ENCODE measurements at regions not wholly inside any gene's neighbourhood (a gene's known extent, or its start where the extent isn't known, plus 50 kb on each side); places are given as distances from the start of the nearest gene placed in this dataset.
"Not testable (repeated sequence)": the region's sequence is repeated elsewhere in the genome, so short reads cannot be mapped to it uniquely, and the experiment has no call there.

DNA sequence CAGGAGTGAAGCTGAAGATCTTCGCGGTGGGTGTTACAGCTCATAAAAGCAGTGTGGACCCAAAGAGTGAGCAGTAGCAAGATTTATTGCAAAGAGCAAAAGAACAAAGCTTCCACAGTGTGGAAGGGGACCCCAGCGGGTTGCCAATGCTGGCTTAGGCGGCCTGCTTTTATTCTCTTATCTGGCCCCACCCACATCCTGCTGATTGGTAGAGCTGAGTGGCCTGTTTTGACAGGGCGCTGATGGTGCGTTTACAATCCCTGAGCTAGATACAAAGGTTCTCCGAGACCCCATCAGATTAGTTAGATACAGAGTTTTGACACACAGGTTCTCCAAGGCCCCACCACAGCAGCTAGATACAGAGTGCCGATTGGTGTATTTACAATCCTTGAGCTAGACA lies 875.0 kb downstream of the LRFN5 start:
- ATAC-seq; DNase-seq; intact Hi-C loops (cut with DNase I): not testable (repeated sequence)

- DNase-seq (no peak), ATAC-seq (no peak)
- intact Hi-C loops (cut with DNase I) = no loop called here
Measured at GRCh38 chr14:42480255-42480654, 873.6 kb downstream of the LRFN5 start.

- intact Hi-C loops (cut with DNase I) = no loop called here
Measured at GRCh38 chr14:42475289-42475688, 868.6 kb downstream of the LRFN5 start.

GRCh38 chr14:42470427-42470719 lies 863.7 kb downstream of the LRFN5 start:
- intact Hi-C loops (cut with DNase I) = no loop called here
- no peak for ATAC-seq
- DNase-seq = no peak

More at GRCh38 chr14:42475289-42475688, 868.6 kb downstream of the LRFN5 start:
- ATAC-seq (no peak), DNase-seq (no peak)

DNA sequence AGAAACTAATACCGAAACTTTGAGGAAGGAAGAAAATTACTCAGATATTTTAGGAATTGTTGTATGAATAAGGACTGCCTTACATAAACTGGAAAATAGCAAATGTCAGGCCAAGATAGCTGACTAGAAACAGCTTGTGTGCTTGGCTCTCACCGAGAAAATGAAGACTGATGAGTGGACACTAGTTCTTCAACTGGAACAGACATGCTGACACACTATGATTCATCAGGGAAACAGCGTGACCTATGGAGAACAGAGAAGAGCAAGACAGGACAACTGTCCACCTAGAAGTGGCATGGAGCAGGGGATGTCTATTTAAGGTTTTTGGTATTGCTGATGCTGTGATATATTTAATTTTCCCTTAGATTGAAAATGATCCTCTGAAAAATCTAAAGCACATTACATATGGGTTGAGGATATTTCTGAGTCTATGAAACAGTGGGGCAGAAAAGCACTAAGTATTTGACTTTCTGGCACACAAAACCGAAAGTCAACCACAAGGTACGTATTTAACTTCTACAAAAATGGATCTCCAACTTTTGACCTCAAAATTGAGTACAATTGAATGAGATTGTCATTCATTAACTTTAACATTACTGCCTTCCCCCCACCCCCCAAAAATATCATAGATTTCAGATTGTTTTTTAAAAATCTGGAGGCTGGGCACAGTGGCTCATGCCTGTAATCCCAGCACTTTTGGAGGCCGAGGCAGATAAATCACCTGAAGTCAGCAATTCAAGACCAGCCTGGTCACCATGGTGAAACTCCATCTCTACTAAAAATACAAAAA lies 863.2 kb downstream of the LRFN5 start:
- no peak for ATAC-seq
- DNase-seq = no peak
- intact Hi-C loops (cut with DNase I) = no loop called here

- DNase-seq (no peak), ATAC-seq (no peak)
- intact Hi-C loops (cut with DNase I) = no loop called here
Measured at GRCh38 chr14:42460673-42461072, 854.0 kb downstream of the LRFN5 start.

DNA sequence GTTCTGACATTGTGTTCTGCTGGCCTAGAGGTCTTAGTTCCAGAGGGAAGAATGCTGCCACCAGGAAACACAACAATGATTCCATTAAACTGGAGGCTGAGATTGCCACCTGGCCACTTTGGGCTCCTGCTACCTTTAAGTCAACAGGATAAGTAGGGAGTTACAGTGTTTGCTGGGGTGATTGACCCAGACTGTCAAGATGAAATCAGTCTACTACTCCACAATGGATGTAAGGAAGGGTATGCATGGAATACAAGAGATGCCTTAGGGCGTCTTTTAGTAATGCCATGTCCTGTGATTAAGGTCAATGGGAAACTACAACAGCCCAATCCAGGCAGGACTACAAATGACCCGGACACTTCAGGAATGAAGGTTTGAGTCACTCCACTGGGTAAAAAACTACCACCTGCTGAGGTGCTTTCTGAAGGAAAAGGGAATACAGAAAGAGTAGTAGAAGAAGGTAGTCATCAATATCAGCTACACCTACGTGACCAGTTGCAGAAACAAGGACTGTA lies 852.6 kb downstream of the LRFN5 start:
- intact Hi-C loops (cut with DNase I) = no loop called here
- no peak for ATAC-seq
- no peak for DNase-seq

DNA sequence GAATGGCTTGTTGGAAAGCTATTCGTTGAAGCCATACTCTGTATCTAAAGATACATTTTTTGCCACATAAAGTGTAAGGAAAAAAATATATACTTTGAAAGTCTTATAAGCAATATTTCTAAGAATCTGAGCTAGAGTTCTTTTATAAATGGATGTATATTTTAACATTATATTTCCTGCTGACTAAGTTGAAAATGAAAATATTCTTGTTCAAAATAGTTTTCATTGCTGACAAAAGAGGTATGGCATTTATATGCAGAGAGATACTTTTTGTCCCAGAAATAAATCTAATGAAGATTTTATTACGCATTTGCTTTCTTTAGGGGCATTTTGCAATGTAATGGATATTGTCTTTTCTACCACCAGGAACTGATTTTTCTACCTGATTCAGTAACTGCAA lies 834.9 kb downstream of the LRFN5 start:
- DNase-seq (no peak), ATAC-seq (no peak)
- intact Hi-C loops (cut with DNase I) = no loop called here

GRCh38 chr14:42437809-42438208 lies 831.1 kb downstream of the LRFN5 start:
- intact Hi-C loops (cut with DNase I) = no loop called here
- ATAC-seq (no peak), DNase-seq (no peak)

GRCh38 chr14:42429401-42429800 lies 822.7 kb downstream of the LRFN5 start:
- ATAC-seq = no peak
- no peak for DNase-seq
- intact Hi-C loops (cut with DNase I) = no loop called here

GRCh38 chr14:42428996-42429395 lies 822.3 kb downstream of the LRFN5 start:
- no peak for DNase-seq
- intact Hi-C loops (cut with DNase I) = no loop called here
- ATAC-seq = no peak

DNA sequence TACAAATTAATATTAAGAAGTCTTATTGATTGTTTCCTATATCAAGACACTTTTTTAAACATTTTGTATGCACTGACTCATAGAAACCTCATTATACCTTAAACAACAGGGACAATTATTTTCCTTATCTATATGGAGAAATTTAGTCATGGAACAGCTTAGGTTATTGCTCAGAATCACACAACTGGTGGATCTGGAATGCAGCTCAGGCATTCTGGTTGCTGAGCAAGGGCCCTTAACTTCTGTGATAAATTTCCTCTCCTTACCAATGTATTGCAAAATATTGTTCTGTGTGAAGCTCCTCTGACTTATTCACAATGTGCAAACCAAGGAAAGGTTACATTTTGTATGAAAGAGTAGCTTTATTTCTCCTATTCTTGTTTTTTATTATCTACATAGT lies 817.8 kb downstream of the LRFN5 start:
- intact Hi-C loops (cut with DNase I) = no loop called here
- ATAC-seq = no peak

DNA sequence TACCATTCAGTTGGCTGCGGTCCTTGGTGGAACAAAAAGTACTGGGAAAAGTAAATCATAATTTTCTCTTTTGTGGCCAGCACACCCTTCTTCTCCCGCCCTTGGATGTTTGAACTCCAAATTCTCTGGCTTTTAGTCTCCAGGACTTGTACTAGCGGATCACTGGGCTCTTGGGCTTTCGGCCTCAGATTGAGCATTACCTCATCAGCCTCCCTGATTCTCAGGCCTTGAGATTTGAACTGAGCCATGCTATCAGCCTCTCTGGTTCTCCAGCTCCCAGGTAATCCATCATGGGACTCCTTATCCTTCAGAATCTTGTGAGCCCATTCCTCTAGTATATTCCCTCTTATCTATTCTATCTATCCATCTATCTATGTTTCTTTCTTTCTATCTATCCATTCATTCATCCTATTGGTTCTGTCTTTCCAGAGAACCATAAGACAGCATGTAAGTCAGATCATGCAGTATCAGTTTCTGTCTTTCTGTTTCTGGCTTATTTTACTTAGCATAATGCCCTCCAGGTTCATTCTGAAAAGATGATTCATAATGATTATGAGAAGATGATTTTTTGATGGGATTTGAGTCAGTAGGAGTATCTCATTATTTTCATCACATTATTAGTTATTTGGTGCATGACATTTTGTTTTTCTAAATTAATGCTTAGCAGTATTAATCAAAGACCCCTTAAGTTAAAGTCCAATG lies 814.9 kb downstream of the LRFN5 start:
- ATAC-seq = no peak
- DNase-seq = no peak
- intact Hi-C loops (cut with DNase I) = no loop called here

More for the DNA sequence above, 817.8 kb downstream of the LRFN5 start:
- DNase-seq = no peak

- intact Hi-C loops (cut with DNase I) = no loop called here
- DNase-seq = no peak
- no peak for ATAC-seq
Measured at GRCh38 chr14:42420071-42420470, 813.4 kb downstream of the LRFN5 start.

DNA sequence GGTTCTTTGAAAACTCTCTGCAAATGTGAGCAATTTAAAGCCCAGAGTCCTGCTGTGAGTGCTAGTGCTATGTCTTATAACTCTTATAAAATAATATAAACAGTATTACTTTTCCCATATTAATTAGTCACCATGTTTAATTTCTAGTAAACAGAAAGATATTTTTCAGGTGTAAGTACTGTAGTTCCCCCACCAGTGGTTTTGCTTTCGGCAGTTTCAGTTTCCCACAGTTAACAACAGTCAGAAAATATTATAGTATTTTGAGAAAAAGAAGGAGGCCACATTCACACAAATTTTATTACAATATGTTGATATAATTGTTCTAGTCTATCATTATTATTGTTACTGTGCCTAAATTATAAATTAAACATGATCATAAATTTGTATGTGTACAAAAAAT lies 800.5 kb downstream of the LRFN5 start:
- intact Hi-C loops (cut with DNase I) = no loop called here
- no peak for ATAC-seq

GRCh38 chr14:42391146-42391834 lies 784.6 kb downstream of the LRFN5 start:
- DNase-seq = no peak
- intact Hi-C loops (cut with DNase I) = no loop called here
- no peak for ATAC-seq

More for the DNA sequence above, 800.5 kb downstream of the LRFN5 start:
- no peak for DNase-seq

GRCh38 chr14:42378880-42379279 lies 772.2 kb downstream of the LRFN5 start:
- ATAC-seq = no peak

GRCh38 chr14:42378274-42378673 lies 771.6 kb downstream of the LRFN5 start:
- intact Hi-C loops (cut with DNase I) = no loop called here
- DNase-seq = no peak
- ATAC-seq = no peak

More at GRCh38 chr14:42378880-42379279, 772.2 kb downstream of the LRFN5 start:
- intact Hi-C loops (cut with DNase I) = no loop called here
- peak; percentile 11 for DNase-seq

GRCh38 chr14:42374332-42374731 lies 767.7 kb downstream of the LRFN5 start:
- ATAC-seq (no peak), DNase-seq (no peak)
- intact Hi-C loops (cut with DNase I) = no loop called here

- DNase-seq (no peak), ATAC-seq (no peak)
- intact Hi-C loops (cut with DNase I) = no loop called here
Measured at GRCh38 chr14:42370056-42370455, 763.4 kb downstream of the LRFN5 start.

All from left cardiac atrium (tissue), 4 donors.